ENCODE measurements at regions not wholly inside any gene's neighbourhood (a gene's known extent, or its start where the extent isn't known, plus 50 kb on each side); places are given as distances from the start of the nearest gene placed in this dataset.

- TF ChIP-seq CTCF (IDR thresholded peaks at IDR 0.05) = no peak
- no peak for TF ChIP-seq POLR2A (IDR thresholded peaks at IDR 0.05)
Observed at GRCh38 chr11:130995266-130995665, 79.0 kb upstream of the SNX19 start.
